ENCODE measurements at regions not wholly inside any gene's neighbourhood (a gene's known extent, or its start where the extent isn't known, plus 50 kb on each side); places are given as distances from the start of the nearest gene placed in this dataset.
A peak's percentile ranks its signal among the peaks of the same experiment; 100 is the strongest.

GRCh38 chrX:98338544-98338943 is 1454.8 kb downstream of the RPA4 start:
- no peaks in the 10 kb centered on the region for H3K4me1 ChIP-seq (ENCODE audit: control insufficient read depth, insufficient read depth, low read length)
- H3K9me3 ChIP-seq (ENCODE audit: control insufficient read depth, insufficient read depth, low read length), result peaks cover 2% of the 10 kb centered on the region
- H3K36me3 ChIP-seq (ENCODE audit: control insufficient read depth, insufficient read depth, low read length), result no peaks in the 10 kb centered on the region
- no peaks in the 10 kb centered on the region for H3K27me3 ChIP-seq (ENCODE audit: control insufficient read depth, insufficient read depth, low read length)
- DNase-seq (ENCODE audit: low read depth in 4 of 6, low spot score in 6 of 6), result no peak
- no peak overlapping the region for H3K27ac ChIP-seq (ENCODE audit: low read depth, low read length)
- H3K4me3 ChIP-seq (ENCODE audit: low read depth, low read length), result no peak overlapping the region
- 91% methylated on average over 1 of the region's 2 CpGs for WGBS (ENCODE audit: insufficient coverage)

DNA sequence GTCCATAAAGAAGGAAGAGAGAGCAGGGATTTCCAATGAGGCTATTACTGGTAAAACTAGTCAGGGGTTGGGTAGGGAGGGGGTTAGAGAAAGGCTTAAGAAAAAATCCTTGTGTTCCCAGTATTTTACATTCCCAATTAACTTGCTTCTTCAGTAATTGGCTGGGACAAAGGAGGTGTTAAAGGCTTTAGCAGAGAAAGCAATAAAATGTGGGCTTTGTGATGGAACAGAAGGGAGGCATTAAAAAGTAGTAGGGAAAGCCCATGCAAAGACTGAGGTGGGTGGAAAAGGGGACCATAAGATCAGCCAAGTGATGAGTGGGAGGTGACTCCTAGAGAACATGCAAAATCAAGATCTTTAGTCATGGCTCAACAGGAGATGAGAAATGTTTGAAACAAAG is 1467.2 kb downstream of the RPA4 start:
- no peak for DNase-seq (ENCODE audit: low read depth in 4 of 6, low spot score in 6 of 6)
- Histone ChIP-seq H3K4me1 (ENCODE audit: control insufficient read depth, insufficient read depth, low read length) (no peaks in the 10 kb centered on the region), H3K27ac (ENCODE audit: low read depth, low read length) (no peak overlapping the region), H3K27me3 (ENCODE audit: control insufficient read depth, insufficient read depth, low read length) (no peaks in the 10 kb centered on the region), H3K9me3 (ENCODE audit: control insufficient read depth, insufficient read depth, low read length) (no peaks in the 10 kb centered on the region), H3K4me3 (ENCODE audit: low read depth, low read length) (no peak overlapping the region), H3K36me3 (ENCODE audit: control insufficient read depth, insufficient read depth, low read length) (no peaks in the 10 kb centered on the region)

- peak in 2 of 6 donors; percentile 39 to 55 for DNase-seq (ENCODE audit: low read depth in 4 of 6, low spot score in 6 of 6)
- no peak overlapping the region for H3K4me3 ChIP-seq (ENCODE audit: low read depth, low read length)
- peaks cover 2% of the 10 kb centered on the region for H3K9me3 ChIP-seq (ENCODE audit: control insufficient read depth, insufficient read depth, low read length)
- no peaks in the 10 kb centered on the region for H3K27me3 ChIP-seq (ENCODE audit: control insufficient read depth, insufficient read depth, low read length)
- no peaks in the 10 kb centered on the region for H3K4me1 ChIP-seq (ENCODE audit: control insufficient read depth, insufficient read depth, low read length)
- no peak overlapping the region for H3K27ac ChIP-seq (ENCODE audit: low read depth, low read length)
- no peaks in the 10 kb centered on the region for H3K36me3 ChIP-seq (ENCODE audit: control insufficient read depth, insufficient read depth, low read length)
Observed at GRCh38 chrX:98357146-98357545, 1473.4 kb downstream of the RPA4 start.

DNA sequence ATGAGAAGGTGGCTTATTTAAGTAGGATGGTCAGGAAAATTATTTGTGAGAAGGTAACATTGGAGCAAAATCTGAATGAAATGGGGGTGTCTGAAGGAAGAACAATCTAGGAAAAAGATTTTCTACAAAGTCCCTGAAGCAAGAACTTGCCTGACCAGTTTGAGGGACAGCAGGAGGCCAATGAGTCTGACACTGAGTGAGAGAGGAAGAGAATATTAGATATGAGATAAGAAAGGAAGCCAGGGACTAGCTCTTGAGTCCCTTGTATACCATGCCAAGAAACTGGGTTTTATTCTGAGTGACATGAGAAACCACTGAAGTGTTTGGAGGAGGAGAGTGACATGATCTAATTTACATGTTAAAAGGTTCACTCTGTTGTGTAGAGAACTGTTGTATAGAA is 1478.9 kb downstream of the RPA4 start:
- Histone ChIP-seq H3K9me3 (ENCODE audit: control insufficient read depth, insufficient read depth, low read length) (peaks cover 2% of the 10 kb centered on the region), H3K27ac (ENCODE audit: low read depth, low read length) (no peak overlapping the region), H3K4me1 (ENCODE audit: control insufficient read depth, insufficient read depth, low read length) (no peaks in the 10 kb centered on the region), H3K36me3 (ENCODE audit: control insufficient read depth, insufficient read depth, low read length) (no peaks in the 10 kb centered on the region), H3K27me3 (ENCODE audit: control insufficient read depth, insufficient read depth, low read length) (no peaks in the 10 kb centered on the region), H3K4me3 (ENCODE audit: low read depth, low read length) (no peak overlapping the region)
- no peak for DNase-seq (ENCODE audit: low read depth in 4 of 6, low spot score in 6 of 6)

DNA sequence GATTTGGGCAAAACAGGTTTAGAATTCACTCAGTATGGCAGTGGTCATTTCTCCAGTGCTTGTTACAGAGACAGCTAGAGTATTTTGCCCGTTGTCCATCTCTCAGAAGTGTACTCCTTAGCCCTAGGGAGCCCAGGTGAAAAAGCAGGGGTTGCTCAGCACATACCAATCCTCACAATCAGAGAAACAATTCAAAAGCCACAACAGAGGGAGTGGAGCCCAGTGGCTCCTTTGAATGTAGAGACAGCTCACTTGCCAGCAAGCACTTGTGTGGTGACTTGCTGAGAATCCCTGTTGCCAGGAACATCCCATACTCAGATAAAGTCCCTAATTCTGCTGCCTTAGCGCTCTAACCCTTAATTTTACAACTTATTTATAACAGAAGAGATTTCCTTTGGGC is 1488.3 kb downstream of the RPA4 start:
- 36% methylated on average over 1 of the region's 2 CpGs for WGBS (ENCODE audit: insufficient coverage)
- no peak overlapping the region for H3K4me3 ChIP-seq (ENCODE audit: low read depth, low read length)
- H3K36me3 ChIP-seq (ENCODE audit: control insufficient read depth, insufficient read depth, low read length), result no peaks in the 10 kb centered on the region

DNA sequence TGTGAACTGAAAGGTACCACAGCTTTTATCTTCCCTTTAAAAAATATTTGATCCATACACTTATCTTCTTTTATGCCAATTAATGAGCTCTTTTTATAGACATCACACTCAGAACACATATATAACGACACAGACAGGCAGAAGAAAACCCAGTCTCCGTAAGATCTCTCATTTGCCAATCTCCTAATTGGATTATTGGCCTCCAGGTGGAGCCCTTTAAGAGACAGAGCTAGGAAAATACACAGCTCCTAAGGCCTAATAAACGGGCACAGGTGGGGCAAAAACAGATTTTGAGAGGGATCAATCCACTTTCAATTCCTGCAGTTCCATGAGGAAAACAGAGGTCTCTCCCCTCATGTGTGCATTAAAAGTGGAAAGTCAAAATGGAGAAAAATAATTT is 1495.4 kb downstream of the RPA4 start:
- Histone ChIP-seq H3K9me3 (ENCODE audit: control insufficient read depth, insufficient read depth, low read length) (peaks cover 1% of the 10 kb centered on the region), H3K36me3 (ENCODE audit: control insufficient read depth, insufficient read depth, low read length) (no peaks in the 10 kb centered on the region), H3K27me3 (ENCODE audit: control insufficient read depth, insufficient read depth, low read length) (peaks cover 7% of the 10 kb centered on the region), H3K27ac (ENCODE audit: low read depth, low read length) (no peak overlapping the region), H3K4me1 (ENCODE audit: control insufficient read depth, insufficient read depth, low read length) (no peaks in the 10 kb centered on the region), H3K4me3 (ENCODE audit: low read depth, low read length) (no peak overlapping the region)
- WGBS (ENCODE audit: insufficient coverage), result 82% methylated on average over 2 of the region's 3 CpGs
- no peak for DNase-seq (ENCODE audit: low read depth in 4 of 6, low spot score in 6 of 6)

More for the DNA sequence above, 1488.3 kb downstream of the RPA4 start:
- no peak overlapping the region for H3K27ac ChIP-seq (ENCODE audit: low read depth, low read length)
- H3K4me1 ChIP-seq (ENCODE audit: control insufficient read depth, insufficient read depth, low read length), result no peaks in the 10 kb centered on the region
- DNase-seq (ENCODE audit: low read depth in 4 of 6, low spot score in 6 of 6), result no peak
- H3K9me3 ChIP-seq (ENCODE audit: control insufficient read depth, insufficient read depth, low read length), result peaks cover 1% of the 10 kb centered on the region
- H3K27me3 ChIP-seq (ENCODE audit: control insufficient read depth, insufficient read depth, low read length), result peaks cover 8% of the 10 kb centered on the region

- no peaks in the 10 kb centered on the region for H3K4me1 ChIP-seq (ENCODE audit: control insufficient read depth, insufficient read depth, low read length)
- no peak overlapping the region for H3K4me3 ChIP-seq (ENCODE audit: low read depth, low read length)
- DNase-seq (ENCODE audit: low read depth in 4 of 6, low spot score in 6 of 6), result no peak
- peaks cover 7% of the 10 kb centered on the region for H3K27me3 ChIP-seq (ENCODE audit: control insufficient read depth, insufficient read depth, low read length)
- 80% methylated on average over 2 of the region's 11 CpGs for WGBS (ENCODE audit: insufficient coverage)
- H3K9me3 ChIP-seq (ENCODE audit: control insufficient read depth, insufficient read depth, low read length), result peaks cover 1% of the 10 kb centered on the region
- H3K36me3 ChIP-seq (ENCODE audit: control insufficient read depth, insufficient read depth, low read length), result no peaks in the 10 kb centered on the region
- no peak overlapping the region for H3K27ac ChIP-seq (ENCODE audit: low read depth, low read length)
Observed at GRCh38 chrX:98380106-98380505, 1496.4 kb downstream of the RPA4 start.

DNA sequence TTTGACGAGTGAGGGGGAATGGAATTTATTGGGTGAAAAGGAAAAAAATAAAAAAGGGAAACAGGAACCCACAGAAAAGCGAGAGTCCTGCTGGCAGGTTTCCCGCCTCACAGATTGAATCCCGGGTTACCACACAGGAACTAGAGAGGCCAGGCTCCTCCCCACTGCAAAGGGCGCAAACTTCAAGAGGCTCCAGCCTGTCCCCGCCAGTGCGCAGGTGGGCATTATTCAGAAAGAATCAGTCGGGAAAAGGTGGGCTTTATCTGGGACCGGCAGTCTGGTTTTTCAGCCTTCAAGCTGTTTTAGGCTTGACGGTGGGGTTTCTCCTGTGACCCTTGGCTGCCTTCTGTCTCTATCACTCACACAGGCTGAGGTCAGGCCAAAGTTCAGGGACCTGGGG is 1496.8 kb downstream of the RPA4 start:
- Histone ChIP-seq H3K27me3 (ENCODE audit: control insufficient read depth, insufficient read depth, low read length) (peaks cover 6% of the 10 kb centered on the region), H3K36me3 (ENCODE audit: control insufficient read depth, insufficient read depth, low read length) (no peaks in the 10 kb centered on the region), H3K4me3 (ENCODE audit: low read depth, low read length) (no peak overlapping the region), H3K27ac (ENCODE audit: low read depth, low read length) (no peak overlapping the region), H3K9me3 (ENCODE audit: control insufficient read depth, insufficient read depth, low read length) (peaks cover under 1% of the 10 kb centered on the region), H3K4me1 (ENCODE audit: control insufficient read depth, insufficient read depth, low read length) (no peaks in the 10 kb centered on the region)
- DNase-seq (ENCODE audit: low read depth in 4 of 6, low spot score in 6 of 6), result no peak
- WGBS (ENCODE audit: insufficient coverage), result 81% methylated on average over 9 of the region's 10 CpGs

DNA sequence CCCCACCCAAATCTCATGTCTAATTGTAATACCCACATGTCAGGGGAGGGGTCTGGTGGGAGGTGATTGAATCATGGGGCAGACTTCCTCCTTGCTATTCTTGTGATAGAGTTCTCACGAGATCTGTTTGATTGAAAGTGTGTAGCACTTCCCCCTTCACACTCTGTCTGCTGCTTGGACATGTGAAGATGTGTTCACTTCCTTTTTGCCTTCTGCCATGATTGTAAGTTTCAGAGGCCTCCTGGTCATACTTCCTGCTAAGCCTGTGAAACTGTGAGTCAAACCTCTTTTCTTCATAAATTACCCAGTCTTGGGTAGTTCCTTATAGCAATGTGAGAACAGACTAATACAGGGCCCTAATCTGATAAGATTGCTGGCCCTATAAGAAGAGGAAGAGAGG is 1514.8 kb downstream of the RPA4 start:
- no peaks in the 10 kb centered on the region for H3K36me3 ChIP-seq (ENCODE audit: control insufficient read depth, insufficient read depth, low read length)
- DNase-seq (ENCODE audit: low read depth in 4 of 6, low spot score in 6 of 6), result no peak
- H3K4me1 ChIP-seq (ENCODE audit: control insufficient read depth, insufficient read depth, low read length), result no peaks in the 10 kb centered on the region
- WGBS (ENCODE audit: insufficient coverage), result no CpG with 5 or more reads among the region's 1 CpG
- H3K4me3 ChIP-seq (ENCODE audit: low read depth, low read length), result no peak overlapping the region
- no peak overlapping the region for H3K27ac ChIP-seq (ENCODE audit: low read depth, low read length)
- H3K27me3 ChIP-seq (ENCODE audit: control insufficient read depth, insufficient read depth, low read length), result no peaks in the 10 kb centered on the region
- peaks cover 2% of the 10 kb centered on the region for H3K9me3 ChIP-seq (ENCODE audit: control insufficient read depth, insufficient read depth, low read length)

- Histone ChIP-seq H3K4me1 (ENCODE audit: control insufficient read depth, insufficient read depth, low read length) (no peaks in the 10 kb centered on the region), H3K27me3 (ENCODE audit: control insufficient read depth, insufficient read depth, low read length) (no peaks in the 10 kb centered on the region), H3K4me3 (ENCODE audit: low read depth, low read length) (no peak overlapping the region), H3K27ac (ENCODE audit: low read depth, low read length) (no peak overlapping the region), H3K36me3 (ENCODE audit: control insufficient read depth, insufficient read depth, low read length) (no peaks in the 10 kb centered on the region), H3K9me3 (ENCODE audit: control insufficient read depth, insufficient read depth, low read length) (peaks cover 1% of the 10 kb centered on the region)
- WGBS (ENCODE audit: insufficient coverage), result no CpG with 5 or more reads among the region's 1 CpG
- no peak for DNase-seq (ENCODE audit: low read depth in 4 of 6, low spot score in 6 of 6)
Observed at GRCh38 chrX:98405376-98405775, 1521.7 kb downstream of the RPA4 start.

DNA sequence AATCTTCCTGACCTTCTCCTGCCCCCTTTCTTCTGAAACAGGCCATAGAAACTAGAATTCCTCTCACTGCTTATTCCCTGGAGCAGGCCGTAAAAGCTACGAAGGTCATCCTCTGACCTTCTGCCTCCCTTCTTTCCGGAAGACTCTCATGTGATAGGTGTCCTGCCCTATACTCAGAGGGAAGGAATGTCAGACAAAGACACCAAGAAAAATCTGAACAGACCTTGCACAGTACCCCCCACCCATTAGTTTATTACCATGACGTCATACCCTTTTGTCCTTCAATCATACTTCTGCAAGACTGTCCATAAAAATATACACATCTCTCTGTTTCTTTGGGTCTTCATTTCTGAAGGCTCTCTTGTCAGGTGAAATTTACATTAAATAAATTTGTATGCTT is 1523.9 kb downstream of the RPA4 start:
- 70% methylated on average over 2 of the region's 4 CpGs for WGBS (ENCODE audit: insufficient coverage)
- no peaks in the 10 kb centered on the region for H3K9me3 ChIP-seq (ENCODE audit: control insufficient read depth, insufficient read depth, low read length)
- H3K27ac ChIP-seq (ENCODE audit: low read depth, low read length), result no peak overlapping the region
- no peak for DNase-seq (ENCODE audit: low read depth in 4 of 6, low spot score in 6 of 6)
- no peaks in the 10 kb centered on the region for H3K36me3 ChIP-seq (ENCODE audit: control insufficient read depth, insufficient read depth, low read length)
- H3K4me3 ChIP-seq (ENCODE audit: low read depth, low read length), result no peak overlapping the region
- no peaks in the 10 kb centered on the region for H3K4me1 ChIP-seq (ENCODE audit: control insufficient read depth, insufficient read depth, low read length)
- H3K27me3 ChIP-seq (ENCODE audit: control insufficient read depth, insufficient read depth, low read length), result no peaks in the 10 kb centered on the region

All from spinal cord (tissue), 9 donors.